ENCODE measurements at regions not wholly inside any gene's neighbourhood (a gene's known extent, or its start where the extent isn't known, plus 50 kb on each side); places are given as distances from the start of the nearest gene placed in this dataset.

GRCh38 chr4:4627111-4627510 lies 85.3 kb upstream of the STX18 start:
- Histone ChIP-seq H3K9me3 (no peaks in the 10 kb centered on the region), H3K27ac (no peak overlapping the region), H3K4me3 (no peak overlapping the region), H3K27me3 (no peaks in the 10 kb centered on the region), H3K4me1 (no peaks in the 10 kb centered on the region), H3K36me3 (replicated peaks in 1 of 2; ENCODE audit: insufficient read depth in 1 of 2, low read depth in 2 of 2) (no peaks in the 10 kb centered on the region)
- DNase-seq = no peak
- intact Hi-C loops (cut with DNase I) = no loop called here
- no peak for ATAC-seq
- no peak for TF ChIP-seq POLR2A (IDR thresholded peaks at IDR 0.05)
- no peak for TF ChIP-seq CTCF (IDR thresholded peaks at IDR 0.05)
- WGBS, 2 donors = 83 to 92% methylated on average over 3 to 4 of the region's 4 CpGs

GRCh38 chr4:4625488-4625887 lies 83.6 kb upstream of the STX18 start:
- intact Hi-C loops (cut with DNase I) = no loop called here
- Histone ChIP-seq H3K27me3 (no peaks in the 10 kb centered on the region), H3K27ac (no peak overlapping the region), H3K4me1 (no peaks in the 10 kb centered on the region), H3K36me3 (replicated peaks in 1 of 2; ENCODE audit: insufficient read depth in 1 of 2, low read depth in 2 of 2) (no peaks in the 10 kb centered on the region), H3K9me3 (no peaks in the 10 kb centered on the region), H3K4me3 (no peak overlapping the region)
- ATAC-seq (no peak), DNase-seq (no peak)
- TF ChIP-seq CTCF (IDR thresholded peaks at IDR 0.05) (no peak), POLR2A (IDR thresholded peaks at IDR 0.05) (no peak)
- WGBS, 2 donors = 79 to 84% methylated on average over 5 of the region's 5 CpGs

- no peak for DNase-seq
- ATAC-seq = no peak
- Histone ChIP-seq H3K4me1 (no peaks in the 10 kb centered on the region), H3K9me3 (no peaks in the 10 kb centered on the region), H3K27ac (no peak overlapping the region), H3K27me3 (no peaks in the 10 kb centered on the region), H3K4me3 (no peak overlapping the region), H3K36me3 (replicated peaks in 1 of 2; ENCODE audit: insufficient read depth in 1 of 2, low read depth in 2 of 2) (no peaks in the 10 kb centered on the region)
- intact Hi-C loops (cut with DNase I) = no loop called here
- TF ChIP-seq CTCF (IDR thresholded peaks at IDR 0.05) (no peak), POLR2A (IDR thresholded peaks at IDR 0.05) (no peak)
- 82% methylated on average over 7 of the region's 7 CpGs for WGBS, 2 donors
These were observed 82.5 kb upstream of the STX18 start for GRCh38 chr4:4624276-4624897.

- H3K4me3 ChIP-seq = no peak overlapping the region
- H3K9me3 ChIP-seq = no peaks in the 10 kb centered on the region
- 87 to 92% methylated on average over 5 of the region's 5 CpGs for WGBS, 2 donors
- H3K27ac ChIP-seq = no peak overlapping the region
- no peaks in the 10 kb centered on the region for H3K27me3 ChIP-seq
- intact Hi-C loops (cut with DNase I) = no loop called here
- DNase-seq = no peak
- no peaks in the 10 kb centered on the region for H3K36me3 ChIP-seq (replicated peaks in 1 of 2; ENCODE audit: insufficient read depth in 1 of 2, low read depth in 2 of 2)
- no peak for ATAC-seq
- no peaks in the 10 kb centered on the region for H3K4me1 ChIP-seq
- no peak for TF ChIP-seq CTCF (IDR thresholded peaks at IDR 0.05)
- no peak for TF ChIP-seq POLR2A (IDR thresholded peaks at IDR 0.05)
These were observed 78.0 kb upstream of the STX18 start for GRCh38 chr4:4619821-4620220.

- ATAC-seq = no peak
- intact Hi-C loops (cut with DNase I) = no loop called here
- Histone ChIP-seq H3K27me3 (no peaks in the 10 kb centered on the region), H3K4me3 (no peak overlapping the region), H3K9me3 (no peaks in the 10 kb centered on the region), H3K27ac (no peak overlapping the region), H3K36me3 (replicated peaks in 1 of 2; ENCODE audit: insufficient read depth in 1 of 2, low read depth in 2 of 2) (no peaks in the 10 kb centered on the region), H3K4me1 (no peaks in the 10 kb centered on the region)
- no peak for DNase-seq
- 50 to 57% methylated on average over 1 of the region's 1 CpG for WGBS, 2 donors
- TF ChIP-seq CTCF (IDR thresholded peaks at IDR 0.05) (no peak), POLR2A (IDR thresholded peaks at IDR 0.05) (no peak)
These were observed 77.0 kb upstream of the STX18 start for GRCh38 chr4:4618847-4619246.

All from body of pancreas (tissue), 4 donors.